ENCODE measurements at regions not wholly inside any gene's neighbourhood (a gene's known extent, or its start where the extent isn't known, plus 50 kb on each side); places are given as distances from the start of the nearest gene placed in this dataset.

DNA sequence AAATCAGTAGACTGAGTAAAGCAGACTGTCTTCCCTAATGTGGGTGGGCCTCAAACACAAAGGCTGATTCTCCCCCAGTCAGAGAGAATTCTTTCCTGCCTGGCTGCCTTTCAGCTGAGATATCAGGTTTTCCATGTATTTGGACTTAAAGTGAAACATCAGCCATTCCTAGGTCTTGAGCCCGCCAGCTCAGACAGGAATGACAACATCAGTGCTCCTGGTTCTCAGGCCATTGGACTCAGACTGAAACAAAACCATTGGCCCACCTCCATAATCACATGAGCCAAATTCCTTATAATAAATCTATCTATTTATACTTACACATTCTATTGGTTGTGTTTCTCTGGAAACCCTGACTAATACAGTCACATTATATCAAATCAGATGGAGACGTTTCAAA lies 56.7 kb upstream of the CLPB start:
- no peaks in the 10 kb centered on the region for H3K9me3 Mint-ChIP-seq
- no peak for DNase-seq (ENCODE audit: low spot score in 2 of 2)
- no peak overlapping the region for H3K27ac Mint-ChIP-seq
- H3K4me3 Mint-ChIP-seq: no peak overlapping the region
- H3K4me1 Mint-ChIP-seq: peaks cover 7% of the 10 kb centered on the region
- H3K36me3 Mint-ChIP-seq: no peaks in the 10 kb centered on the region
- ATAC-seq: no peak

Data from stimulated activated effector memory CD8-positive, alpha-beta T cell treated with anti-CD3 and anti-CD28 coated beads, Interleukin-12 subunit alpha, Interleukin-12 subunit beta, amount 100 ng/mL, for 72 hours (primary cell).